Activated CD8-positive, alpha-beta memory T cell treated with anti-CD3 and anti-CD28 coated beads, Interleukin-2, amount 50 U/mL, for 1 hour (primary cell): ENCODE measurements at regions not wholly inside any gene's neighbourhood (a gene's known extent, or its start where the extent isn't known, plus 50 kb on each side); places are given as distances from the start of the nearest gene placed in this dataset.

Source experiments
- DNase-seq: peaks from one replicate; pipeline ENCODE4 v3.0.0-alpha.2; 2020; ENCODE audit errors: extremely low read depth

DNA sequence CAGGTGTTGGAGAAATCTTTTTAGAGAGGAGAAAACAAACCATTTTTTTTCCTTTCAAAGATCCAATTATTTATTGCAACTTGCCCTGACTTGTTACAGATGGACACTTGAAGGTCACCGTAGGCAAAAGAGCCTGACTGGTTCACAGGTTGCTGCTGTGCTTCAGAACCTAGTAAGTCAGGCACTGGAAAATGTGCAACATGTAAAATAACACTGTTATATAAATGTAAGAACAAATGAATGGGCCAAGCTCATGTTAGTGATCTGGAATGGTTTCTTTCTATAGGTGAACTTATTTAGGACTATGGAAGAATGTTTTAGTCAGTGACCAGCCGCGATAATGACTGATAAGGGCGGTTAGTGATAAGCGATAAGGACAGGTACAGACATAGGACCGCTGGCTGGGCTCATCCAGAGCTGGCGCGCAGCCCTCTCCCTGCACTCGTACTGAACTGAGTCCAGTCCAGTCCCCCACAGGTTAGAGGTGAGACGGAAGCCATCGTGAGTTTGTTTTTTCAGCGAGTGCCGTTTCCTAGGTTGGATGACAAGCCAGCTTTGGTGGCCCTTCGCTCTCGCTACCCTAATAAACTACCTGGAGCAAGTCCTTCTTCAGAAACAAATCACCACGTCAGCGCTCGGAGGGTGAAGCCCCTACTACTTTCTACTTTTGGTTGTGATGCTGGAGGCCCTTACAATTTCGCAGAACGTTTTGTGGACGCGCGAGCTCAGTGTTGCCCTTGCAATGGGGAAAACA, 94.4 kb upstream of the PRDM1 start:
- DNase-seq = no peak

- DNase-seq = no peak
These were observed 96.0 kb upstream of the PRDM1 start for GRCh38 chr6:105990151-105990550.

DNA sequence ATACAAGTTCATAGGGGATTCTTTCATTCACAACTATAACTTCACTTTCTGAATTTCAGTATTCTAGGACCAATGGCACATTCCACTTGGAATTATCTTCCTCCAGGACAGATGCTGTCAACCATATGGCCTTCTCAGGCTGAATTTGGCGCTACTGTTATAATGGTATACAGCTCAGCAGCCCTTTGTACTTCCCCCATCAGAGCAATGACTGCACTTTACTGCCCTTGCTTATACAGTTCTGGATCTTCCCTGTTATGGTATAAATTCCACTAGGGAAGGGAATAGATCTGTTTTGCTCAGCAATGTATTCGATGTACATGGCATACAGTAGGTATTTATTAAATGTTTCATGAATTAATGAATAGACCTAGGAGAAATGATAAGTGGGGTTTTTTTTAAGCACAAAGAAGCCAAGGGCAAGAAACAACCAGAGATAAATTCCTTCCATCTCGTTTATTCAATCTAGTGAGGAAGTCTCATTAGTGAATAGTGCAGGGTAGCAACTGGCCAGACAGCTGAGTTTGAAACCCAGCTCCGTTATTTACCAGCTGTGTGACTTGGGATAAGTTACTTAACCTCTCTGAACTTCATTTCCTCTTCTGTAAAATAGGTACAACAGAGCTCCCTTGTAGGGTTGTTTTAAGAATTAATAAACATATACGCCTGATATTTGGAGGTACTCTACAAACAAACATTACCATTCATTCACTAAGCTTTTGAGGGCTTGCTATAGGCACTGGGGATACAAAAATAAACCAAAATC, 97.1 kb upstream of the PRDM1 start:
- no peak for DNase-seq

DNA sequence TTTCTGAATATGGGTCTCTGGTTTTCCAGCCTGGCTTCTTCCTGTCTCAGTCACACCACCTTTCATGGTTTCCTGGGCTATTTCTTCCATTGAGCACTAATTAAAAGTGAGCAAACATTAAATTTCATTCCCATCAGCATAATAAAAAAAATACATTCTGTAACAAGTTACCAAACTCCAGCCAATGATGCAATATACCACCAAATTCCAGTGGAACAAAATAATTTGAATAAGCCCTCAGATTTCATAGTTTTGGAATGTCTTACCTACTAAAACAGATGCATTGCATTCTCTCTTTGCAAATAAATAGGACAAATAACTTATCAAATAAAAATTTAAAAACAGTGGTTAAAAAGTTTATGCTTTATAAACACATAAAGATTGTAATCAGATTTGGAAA, 97.8 kb upstream of the PRDM1 start:
- DNase-seq = no peak

DNA sequence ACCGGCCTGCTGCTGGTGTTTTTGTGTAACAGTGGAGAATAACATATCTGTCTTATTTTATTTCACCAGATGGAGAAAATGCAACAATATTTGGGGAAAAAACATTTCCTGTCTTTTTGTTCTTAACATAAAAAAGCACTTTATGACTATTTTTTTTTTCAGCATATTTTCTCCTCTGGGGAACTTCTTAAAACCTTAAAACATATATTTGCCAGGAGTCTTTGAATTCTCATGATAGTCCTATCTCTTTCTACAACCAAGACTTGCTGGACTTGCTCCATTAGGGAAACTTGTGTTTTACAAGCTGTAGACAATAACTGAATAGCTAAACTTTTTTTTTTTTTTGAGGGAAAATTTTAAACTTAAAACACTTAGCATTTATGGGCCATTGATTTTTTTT, 98.6 kb upstream of the PRDM1 start:
- DNase-seq = no peak

GRCh38 chr6:105986998-105987397, 99.1 kb upstream of the PRDM1 start:
- DNase-seq = no peak

- DNase-seq = no peak
These were observed 100.1 kb upstream of the PRDM1 start for GRCh38 chr6:105985816-105986632.

DNA sequence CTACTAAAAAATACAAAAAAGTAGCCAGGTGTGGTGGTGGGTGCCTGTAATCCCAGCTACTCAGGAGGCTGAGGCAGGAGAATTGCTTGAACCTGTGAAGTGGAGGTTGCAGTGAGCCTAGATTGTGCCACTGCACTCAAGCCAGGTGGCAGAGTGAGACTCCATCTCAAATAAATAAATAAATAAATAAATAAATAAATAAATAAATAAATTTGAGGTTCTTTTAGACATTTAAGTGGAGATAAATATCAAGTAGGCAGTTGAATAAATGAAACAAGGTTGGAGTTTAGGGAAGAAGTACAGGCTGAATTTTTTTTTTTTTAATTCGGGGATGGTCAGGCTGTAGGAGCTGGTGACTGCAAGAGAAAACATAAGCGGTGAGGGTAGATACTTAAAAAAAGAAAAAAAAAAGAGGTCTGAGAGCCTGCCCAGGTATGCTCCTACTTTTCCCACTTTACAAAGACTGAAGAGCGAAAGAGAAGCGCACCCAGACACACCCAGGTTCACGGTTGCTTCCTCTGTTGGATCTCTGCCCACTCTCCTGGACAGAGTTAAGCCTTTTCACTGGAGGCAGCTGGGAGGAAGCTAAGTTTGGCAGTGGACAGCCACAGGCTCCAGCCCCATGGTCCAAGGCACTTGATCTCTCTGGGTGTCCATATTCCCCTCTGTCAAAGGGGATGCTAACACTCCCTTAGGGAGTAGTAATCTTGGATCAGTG, 100.9 kb upstream of the PRDM1 start:
- no peak for DNase-seq

DNA sequence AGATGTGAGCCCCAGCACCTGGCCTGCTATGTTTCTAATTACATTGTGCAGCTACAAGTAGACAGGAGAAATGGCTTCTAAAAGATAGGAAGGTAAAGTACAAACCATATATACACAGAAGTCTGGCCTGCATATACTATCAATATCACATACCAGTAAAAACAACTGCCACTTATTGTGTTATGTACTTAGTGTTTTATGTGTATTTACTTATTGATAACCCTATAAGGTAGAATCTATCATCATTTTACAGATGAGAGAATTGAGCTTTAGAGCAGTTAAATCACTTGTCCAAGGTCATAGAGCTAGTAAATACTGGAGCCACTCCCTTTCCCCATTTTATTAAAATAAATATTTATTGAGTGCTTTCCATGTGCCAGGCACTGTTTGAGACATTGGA, 102.4 kb upstream of the PRDM1 start:
- no peak for DNase-seq

- DNase-seq = no peak
These were observed 103.2 kb upstream of the PRDM1 start for GRCh38 chr6:105982761-105983540.

- DNase-seq = no peak
These were observed 104.2 kb upstream of the PRDM1 start for GRCh38 chr6:105981888-105982358.

- DNase-seq = no peak
These were observed 104.9 kb upstream of the PRDM1 start for GRCh38 chr6:105981002-105981887.

GRCh38 chr6:105978974-105979373, 107.2 kb upstream of the PRDM1 start:
- DNase-seq = no peak

DNA sequence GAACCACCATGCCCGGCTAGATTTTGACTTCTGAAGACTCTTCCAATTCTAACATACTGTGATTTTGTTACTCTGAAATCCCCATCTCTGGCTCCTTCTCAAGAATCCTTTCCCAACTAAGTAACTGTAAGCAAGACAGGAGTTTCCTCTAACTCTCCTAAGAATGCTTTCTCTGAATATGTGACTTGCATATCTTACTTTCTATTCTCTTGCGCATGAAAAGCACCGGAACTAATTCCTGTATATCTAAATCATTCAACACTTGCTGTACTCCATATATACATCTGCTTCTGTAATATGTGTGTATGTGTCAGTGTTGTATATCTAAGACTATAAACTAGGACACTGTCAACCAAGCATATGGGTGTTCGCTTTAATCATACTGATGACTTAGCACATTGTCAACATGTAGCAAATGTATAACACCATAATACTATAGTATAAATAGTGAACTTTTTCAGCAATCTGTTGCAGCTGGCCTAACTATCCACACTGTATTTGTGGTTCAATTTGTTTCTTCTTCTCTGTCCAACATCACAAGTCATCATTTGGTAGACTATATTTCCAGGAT, 108.1 kb upstream of the PRDM1 start:
- DNase-seq = no peak

- no peak for DNase-seq
These were observed 111.2 kb upstream of the PRDM1 start for GRCh38 chr6:105974986-105975385.

DNA sequence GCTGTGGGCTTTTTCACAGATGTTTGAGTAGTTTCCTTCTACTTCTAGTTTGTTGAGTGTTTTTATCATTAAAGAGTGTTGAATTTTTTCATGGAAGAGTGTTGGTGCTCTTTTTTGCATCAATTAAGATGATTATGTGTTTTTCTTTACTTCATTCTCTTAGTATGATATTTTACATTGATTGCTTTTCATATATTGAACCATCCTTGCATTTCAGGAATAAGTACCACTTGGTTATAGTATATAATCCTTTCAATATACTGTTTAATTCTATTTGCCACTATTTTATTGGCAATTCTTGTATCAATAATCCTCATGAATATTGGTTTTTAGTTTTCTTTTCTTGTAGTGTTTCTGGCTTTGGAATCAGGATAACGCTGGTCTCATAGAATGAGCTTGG, 113.7 kb upstream of the PRDM1 start:
- no peak for DNase-seq

DNA sequence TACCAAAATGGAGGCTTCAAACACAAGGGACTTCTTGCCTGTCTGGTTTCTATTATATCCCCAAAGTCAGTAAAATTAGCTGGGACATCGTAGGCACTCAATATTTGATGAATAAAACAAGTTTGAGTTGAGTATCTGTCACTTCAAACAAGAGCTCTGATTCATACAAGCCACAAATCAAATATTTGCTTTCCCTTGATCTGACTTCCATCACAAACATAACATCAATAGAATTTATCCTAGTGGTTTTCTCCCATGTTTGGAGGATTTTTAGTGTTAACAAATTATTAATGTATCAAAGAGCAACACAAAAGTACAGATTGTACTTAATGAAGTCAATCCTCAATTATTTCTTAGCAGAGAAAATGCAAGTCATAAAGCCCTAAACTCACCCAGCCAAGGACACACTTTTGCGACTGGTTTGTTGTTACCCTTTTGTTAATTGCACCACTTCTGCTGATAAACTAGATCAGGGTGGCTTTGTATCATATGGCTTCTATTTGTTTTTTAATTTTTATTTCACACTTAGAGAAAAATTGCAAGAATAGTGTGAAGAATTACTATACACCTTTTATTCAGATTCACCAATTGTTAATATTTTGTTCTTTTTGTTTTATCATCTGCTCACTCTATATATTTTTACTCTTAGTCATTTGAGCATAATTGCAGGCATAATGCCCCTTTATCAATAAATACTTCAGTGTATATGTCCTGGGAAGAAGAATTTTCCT, 117.4 kb upstream of the PRDM1 start:
- no peak for DNase-seq

- DNase-seq = no peak
These were observed 118.1 kb upstream of the PRDM1 start for GRCh38 chr6:105967917-105968602.
